H9 (cell line): ENCODE measurements at regions not wholly inside any gene's neighbourhood (a gene's known extent, or its start where the extent isn't known, plus 50 kb on each side); places are given as distances from the start of the nearest gene placed in this dataset.

Experiments
- DNase-seq: peaks from one replicate; pipeline ENCODE4 v3.0.0-alpha.2; 2017
- H2AFZ ChIP-seq: one replicate; pipeline ENCODE4 v1.6.1; 2013; ENCODE audit warnings: mild to moderate bottlenecking, low read length, control low read depth, moderate library complexity
- H2AK5ac ChIP-seq: 2 replicates; pipeline ENCODE4 v1.6.1; 2013; ENCODE audit warnings: low read length, control low read depth, mixed read lengths; ENCODE audit not compliant: insufficient read length
- H2BK120ac ChIP-seq: one replicate; pipeline ENCODE4 v1.6.1; 2013; ENCODE audit warnings: low read depth, mild to moderate bottlenecking, low read length, control low read depth, inconsistent platforms; ENCODE audit not compliant: poor library complexity, severe bottlenecking
- H2BK12ac ChIP-seq: 2 replicates; pipeline ENCODE4 v1.6.1; 2013; ENCODE audit warnings: low read length, control low read depth, mixed read lengths, low read depth; ENCODE audit not compliant: insufficient read length
- H2BK15ac ChIP-seq: 2 replicates; pipeline ENCODE4 v1.6.1; 2013; ENCODE audit warnings: low read depth, low read length, control low read depth
- H2BK20ac ChIP-seq: one replicate; pipeline ENCODE4 v1.6.1; 2013; ENCODE audit warnings: low read depth, mild to moderate bottlenecking, low read length, control low read depth, inconsistent platforms; ENCODE audit not compliant: poor library complexity, severe bottlenecking
- H2BK5ac ChIP-seq: 2 replicates; pipeline ENCODE4 v1.6.1; 2013; ENCODE audit warnings: low read length, control low read depth, mixed read lengths; ENCODE audit not compliant: insufficient read length
- H3K14ac ChIP-seq: 2 replicates; pipeline ENCODE4 v1.6.1; 2013; ENCODE audit warnings: low read length, control low read depth; ENCODE audit not compliant: insufficient read depth
- H3K18ac ChIP-seq: 2 replicates; pipeline ENCODE4 v1.6.1; 2013; ENCODE audit warnings: low read depth, mild to moderate bottlenecking, mixed read lengths, low read length, control low read depth; ENCODE audit not compliant: insufficient read length
- H3K23ac ChIP-seq: 2 replicates; pipeline ENCODE4 v1.6.1; 2013; ENCODE audit warnings: low read length, control low read depth, mixed read lengths, low read depth; ENCODE audit not compliant: insufficient read length
- H3K23me2 ChIP-seq: 2 replicates; pipeline ENCODE4 v1.6.1; 2013; ENCODE audit warnings: low read depth, mild to moderate bottlenecking, mixed read lengths, low read length, control low read depth; ENCODE audit not compliant: insufficient read length, poor library complexity, severe bottlenecking
- H3K27ac ChIP-seq: 2 replicates; pipeline ENCODE4 v1.5.1; 2013; ENCODE audit warnings: low read length, control low read depth, mixed read lengths, low read depth; ENCODE audit not compliant: insufficient read length
- H3K27me3 ChIP-seq: 2 replicates; pipeline ENCODE4 v1.6.1; 2013; ENCODE audit warnings: low read length, control low read depth, inconsistent platforms; ENCODE audit not compliant: insufficient read depth
- H3K4ac ChIP-seq: 2 replicates; pipeline ENCODE4 v1.6.1; 2013; ENCODE audit warnings: low read depth, mild to moderate bottlenecking, control low read depth, inconsistent platforms, low read length, moderate library complexity
- H3K4me1 ChIP-seq: 2 replicates; pipeline ENCODE4 v1.6.1; 2013; ENCODE audit warnings: low read length, control low read depth, inconsistent platforms; ENCODE audit not compliant: insufficient read depth
- H3K4me2 ChIP-seq: 2 replicates; pipeline ENCODE4 v1.6.1; 2013; ENCODE audit warnings: low read length, control low read depth, mixed read lengths; ENCODE audit not compliant: insufficient read length, insufficient read depth
- H3K56ac ChIP-seq: 2 replicates; pipeline ENCODE4 v1.6.1; 2013; ENCODE audit warnings: low read depth, mild to moderate bottlenecking, mixed read lengths, low read length, control low read depth; ENCODE audit not compliant: insufficient read length
- H3K79me1 ChIP-seq: 2 replicates; pipeline ENCODE4 v1.6.1; 2013; ENCODE audit warnings: low read depth, mild to moderate bottlenecking, moderate library complexity, low read length, control low read depth, inconsistent platforms; ENCODE audit not compliant: insufficient read depth, poor library complexity, severe bottlenecking
- H3K79me2 ChIP-seq: 2 replicates; pipeline ENCODE4 v1.6.1; 2013; ENCODE audit warnings: low read length, control low read depth, inconsistent platforms; ENCODE audit not compliant: insufficient read depth
- H3K9ac ChIP-seq: 2 replicates; pipeline ENCODE4 v1.6.1; 2013; ENCODE audit warnings: low read length, control low read depth, mixed read lengths; ENCODE audit not compliant: insufficient read length; ENCODE audit errors: extremely low read depth
- H3K9me3 ChIP-seq: one replicate; pipeline ENCODE4 v1.6.1; 2013; ENCODE audit warnings: low read depth, low read length, inconsistent platforms; ENCODE audit not compliant: control insufficient read depth
- H3T11ph ChIP-seq: one replicate; pipeline ENCODE4 v1.6.1; 2013; ENCODE audit warnings: mild to moderate bottlenecking, low read length, control low read depth, inconsistent platforms
- H4K20me1 ChIP-seq: one replicate; pipeline ENCODE4 v1.6.1; 2013; ENCODE audit not compliant: control insufficient read depth, insufficient read length, insufficient read depth
- H4K5ac ChIP-seq: 2 replicates; pipeline ENCODE4 v1.6.1; 2013; ENCODE audit warnings: low read depth, mild to moderate bottlenecking, mixed read lengths, low read length, control low read depth; ENCODE audit not compliant: insufficient read length
- H4K8ac ChIP-seq: replicated peaks from 2 replicates; pipeline ENCODE4 v1.6.1; 2013; ENCODE audit warnings: low read length, control low read depth, mixed read lengths, low read depth; ENCODE audit not compliant: insufficient read length
- H4K91ac ChIP-seq: 2 replicates; pipeline ENCODE4 v1.6.1; 2013; ENCODE audit warnings: low read depth, mild to moderate bottlenecking, moderate library complexity, mixed read lengths, low read length, control low read depth; ENCODE audit not compliant: insufficient read length
- H3K27ac Mint-ChIP-seq, 3 experiments: 2 replicates in 2 of 3; 3 replicates in 1 of 3; pipeline ENCODE4 v1.8.0; 2020 to 2021; ENCODE audit warnings: mixed read lengths in 3 of 3, mild to moderate bottlenecking in 1 of 3, moderate library complexity in 1 of 3
- H3K27me3 Mint-ChIP-seq: 2 replicates; pipeline ENCODE4 v1.8.0; 2021; ENCODE audit warnings: low read depth, mild to moderate bottlenecking, moderate library complexity, mixed read lengths
- H3K36me3 Mint-ChIP-seq, 3 experiments: 2 replicates in 2 of 3; 3 replicates in 1 of 3; pipeline ENCODE4 v1.8.0; 2020 to 2021; ENCODE audit warnings: low read depth in 3 of 3, mixed read lengths in 3 of 3; ENCODE audit not compliant: insufficient read depth in 1 of 3
- H3K4me1 Mint-ChIP-seq, 2 experiments: 2 replicates each; pipeline ENCODE4 v1.8.0; 2020; ENCODE audit warnings: mixed read lengths in 2 of 2
- H3K4me3 Mint-ChIP-seq, 2 experiments: 2 replicates in 1 of 2; 3 replicates in 1 of 2; pipeline ENCODE4 v1.8.0; 2020 to 2021; ENCODE audit warnings: mild to moderate bottlenecking in 2 of 2, mixed read lengths in 2 of 2, moderate library complexity in 1 of 2
- H3K9me3 Mint-ChIP-seq, 2 experiments: 2 replicates in 1 of 2; 3 replicates in 1 of 2; pipeline ENCODE4 v1.8.0; 2020; ENCODE audit warnings: mild to moderate bottlenecking in 2 of 2, mixed read lengths in 2 of 2, moderate library complexity in 1 of 2
- WGBS: extraction: QIAGEN DNeasy Blood & Tissue Kit; methylation state at CpG from one replicate; pipeline ENCODE4 v1.1.7; 2013; ENCODE audit warnings: missing lambda C conversion rate, low lambda C conversion rate, mixed read lengths; ENCODE audit not compliant: insufficient read length; ENCODE audit errors: extremely low coverage; 5-methylcytosine and 5-hydroxymethylcytosine counted together
- TF ChIP-seq, protein P1 (sequence below): fragments of 200-600 bp; sonication (generic); conservative IDR thresholded peaks from 3 replicates; pipeline ENCODE4 v1.8.0; 2021; ENCODE audit warnings: antibody characterized with exemption, mild to moderate bottlenecking

DNA sequence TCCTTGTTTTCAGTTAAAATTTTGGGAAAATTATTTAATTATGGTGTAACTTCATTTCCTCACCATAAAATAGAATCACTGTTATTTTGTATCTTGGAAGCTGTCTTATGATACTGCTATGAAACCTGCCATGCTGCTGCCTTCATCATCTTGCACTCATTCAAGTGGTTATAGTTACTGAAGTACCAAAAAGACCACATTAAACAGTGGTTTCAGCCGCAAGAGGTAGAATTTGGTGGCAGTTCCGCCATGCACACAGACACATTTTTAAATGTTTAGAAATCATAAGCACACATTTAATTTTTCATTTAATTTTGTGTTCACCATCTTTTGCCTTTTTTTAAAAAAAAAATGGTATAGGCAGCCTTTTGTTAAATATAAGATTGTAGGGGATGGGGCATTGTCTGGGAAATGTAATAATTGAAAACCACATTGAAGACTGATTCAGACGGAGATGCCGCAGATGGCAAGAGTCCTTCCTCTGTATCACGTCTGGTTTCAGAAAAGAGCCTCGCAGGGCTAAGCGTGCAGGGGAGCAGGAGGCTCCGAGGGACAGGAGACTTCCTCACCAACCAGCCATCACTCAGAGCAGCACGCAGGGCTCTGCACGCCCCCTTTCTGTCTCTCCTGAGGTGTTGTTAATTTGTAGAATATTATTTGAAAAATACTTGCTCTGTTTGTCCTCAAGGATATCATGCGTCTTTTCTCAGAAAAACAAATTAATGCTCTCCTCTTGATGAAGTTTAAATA, 115.2 kb upstream of the PELI2 start:
- Histone ChIP-seq H4K20me1 (no peaks in the 10 kb centered on the region), H3K79me1 (no peaks in the 10 kb centered on the region), H2BK5ac (no peak overlapping the region), H2BK15ac (no peak overlapping the region), H3K9ac (no peak overlapping the region), H3K23ac (no peak overlapping the region), H2AFZ (no peak overlapping the region), H2BK12ac (no peak overlapping the region), H3K27me3 (peaks cover 3% of the 10 kb centered on the region; the same call in 1 of the 2 replicates), H3K56ac (no peak overlapping the region), H3K23me2 (no peaks in the 10 kb centered on the region), H3K4me2 (no peak overlapping the region), H3K18ac (no peak overlapping the region), H3K79me2 (no peaks in the 10 kb centered on the region), H2AK5ac (no peak overlapping the region), H3K27ac (no peak overlapping the region), H2BK20ac (no peak overlapping the region), H4K8ac (no peak overlapping the region), H2BK120ac (no peak overlapping the region), H4K5ac (no peak overlapping the region), H3K4me1 (no peaks in the 10 kb centered on the region; the same call in 1 of the 2 replicates), H3K14ac (no peak overlapping the region), H3K9me3 (no peaks in the 10 kb centered on the region), H3T11ph (no peak overlapping the region), H4K91ac (no peak overlapping the region), H3K4ac (no peak overlapping the region)
- peaks cover 7% of the 10 kb centered on the region for H3K27me3 Mint-ChIP-seq
- H3K9me3 Mint-ChIP-seq = peaks cover 18 to 19% of the 10 kb centered on the region in 2 experiments; a peak in 4 of 5 replicates
- DNase-seq = no peak
- no peak overlapping the region for H3K4me3 Mint-ChIP-seq
- no CpG with 5 or more reads among the region's 11 CpGs for WGBS
- peaks cover 4 to 26% (median 5%) of the 10 kb centered on the region in 3 experiments; a peak in 4 of 7 replicates for H3K36me3 Mint-ChIP-seq
- H3K4me1 Mint-ChIP-seq = peaks cover 31 to 32% of the 10 kb centered on the region in 2 experiments
- TF ChIP-seq, protein P1, sequence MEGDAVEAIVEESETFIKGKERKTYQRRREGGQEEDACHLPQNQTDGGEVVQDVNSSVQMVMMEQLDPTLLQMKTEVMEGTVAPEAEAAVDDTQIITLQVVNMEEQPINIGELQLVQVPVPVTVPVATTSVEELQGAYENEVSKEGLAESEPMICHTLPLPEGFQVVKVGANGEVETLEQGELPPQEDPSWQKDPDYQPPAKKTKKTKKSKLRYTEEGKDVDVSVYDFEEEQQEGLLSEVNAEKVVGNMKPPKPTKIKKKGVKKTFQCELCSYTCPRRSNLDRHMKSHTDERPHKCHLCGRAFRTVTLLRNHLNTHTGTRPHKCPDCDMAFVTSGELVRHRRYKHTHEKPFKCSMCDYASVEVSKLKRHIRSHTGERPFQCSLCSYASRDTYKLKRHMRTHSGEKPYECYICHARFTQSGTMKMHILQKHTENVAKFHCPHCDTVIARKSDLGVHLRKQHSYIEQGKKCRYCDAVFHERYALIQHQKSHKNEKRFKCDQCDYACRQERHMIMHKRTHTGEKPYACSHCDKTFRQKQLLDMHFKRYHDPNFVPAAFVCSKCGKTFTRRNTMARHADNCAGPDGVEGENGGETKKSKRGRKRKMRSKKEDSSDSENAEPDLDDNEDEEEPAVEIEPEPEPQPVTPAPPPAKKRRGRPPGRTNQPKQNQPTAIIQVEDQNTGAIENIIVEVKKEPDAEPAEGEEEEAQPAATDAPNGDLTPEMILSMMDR = no peak
- no peak overlapping the region for H3K27ac Mint-ChIP-seq
